K562 (cell line): ENCODE measurements at regions not wholly inside any gene's neighbourhood (a gene's known extent, or its start where the extent isn't known, plus 50 kb on each side); places are given as distances from the start of the nearest gene placed in this dataset.
A peak's percentile ranks its signal among the peaks of the same experiment; 100 is the strongest.

Experiments used
- E2F6 ChIP-seq, 2 experiments: IDR thresholded peaks; 2 replicates each; pipeline ENCODE4 v1.6.1; 2011; ENCODE audit warnings: borderline replicate concordance in 1 of 2, control low read depth in 1 of 2, low read depth in 1 of 2, low read length in 1 of 2, mild to moderate bottlenecking in 1 of 2, mixed read lengths in 1 of 2, moderate library complexity in 1 of 2; ENCODE audit not compliant: insufficient read depth in 1 of 2, insufficient read length in 1 of 2, poor library complexity in 1 of 2, severe bottlenecking in 1 of 2; ENCODE audit errors: extremely low read depth in 1 of 2
- KLF6 ChIP-seq: fragments of 250-450 bp; sonication (Bioruptor Pico); IDR thresholded peaks from 2 replicates; pipeline ENCODE4 v1.4.0; 2020; ENCODE audit warnings: mild to moderate bottlenecking, moderate library complexity, borderline replicate concordance
- MAZ ChIP-seq, 2 experiments: fragments of 450-650 bp in 1 of 2; sonication (generic) in 1 of 2; formaldehyde crosslinking; IDR thresholded peaks in 1 of 2; conservative IDR thresholded peaks in 1 of 2; 2 replicates each; pipeline versions ENCODE4 v1.4.0 to v1.5.0; 2020; ENCODE audit warnings: mild to moderate bottlenecking in 1 of 2, missing genetic modification reagents in 1 of 2
- NFIX ChIP-seq: fragments of 250-450 bp; sonication (Bioruptor Pico); IDR thresholded peaks from 2 replicates; pipeline ENCODE4 v1.4.0; 2020; ENCODE audit warnings: low read depth, mild to moderate bottlenecking, moderate library complexity
- PCBP2 ChIP-seq: fragments of 200-400 bp; formaldehyde crosslinking; IDR thresholded peaks from 2 replicates; pipeline ENCODE4 v1.6.1; 2018; ENCODE audit warnings: low read length, low read depth, mild to moderate bottlenecking, moderate library complexity; ENCODE audit not compliant: poor library complexity, severe bottlenecking
- PHF8 ChIP-seq: fragments of 200-600 bp; sonication (generic); IDR thresholded peaks from 2 replicates; pipeline ENCODE4 v1.6.1; 2012; ENCODE audit warnings: mixed run types, mild to moderate bottlenecking, inconsistent platforms, low read length, moderate library complexity, borderline replicate concordance
- RBFOX2 ChIP-seq: fragments of 200-400 bp; formaldehyde crosslinking; IDR thresholded peaks from 2 replicates; pipeline ENCODE4 v1.6.1; 2017; ENCODE audit warnings: low read depth, mild to moderate bottlenecking, low read length, moderate library complexity
- RREB1 ChIP-seq: fragments of 250-450 bp; sonication (Bioruptor Pico); IDR thresholded peaks from 2 replicates; pipeline ENCODE4 v1.4.0; 2020
- SMARCA5 ChIP-seq: fragments of 450-650 bp; IDR thresholded peaks from 2 replicates; pipeline ENCODE4 v1.6.1; 2016
- THRB ChIP-seq: fragments of 450-650 bp; formaldehyde crosslinking; conservative IDR thresholded peaks from 2 replicates; pipeline ENCODE4 v1.4.0; 2022; ENCODE audit warnings: mild to moderate bottlenecking, missing genetic modification characterization
- XRCC3 ChIP-seq: fragments of 450-650 bp; IDR thresholded peaks from 2 replicates; pipeline ENCODE4 v1.6.1; 2017; ENCODE audit warnings: mild to moderate bottlenecking, moderate library complexity
- ZBTB49 ChIP-seq: sonication (generic); formaldehyde crosslinking; IDR thresholded peaks from 2 replicates; pipeline ENCODE4 v1.8.0; 2022; ENCODE audit warnings: missing genetic modification reagents, mild to moderate bottlenecking, borderline replicate concordance
- ZKSCAN3 ChIP-seq: fragments of 250-450 bp; sonication (Bioruptor Pico); IDR thresholded peaks from 2 replicates; pipeline ENCODE4 v1.4.0; 2020

GRCh38 chr2:176490061-176490861 is 221.0 kb downstream of the MTX2 start (continued):
- TF ChIP-seq RREB1 (CRISPR knock-in tag) (no peak), SMARCA5 (no peak), KLF6 (CRISPR knock-in tag) (no peak), PCBP2 (no peak), NFIX (CRISPR knock-in tag) (no peak), RBFOX2 (0 out of 2 replicates have a peak, but pooled peaks have one; percentile 26), XRCC3 (no peak), ZBTB49 (CRISPR knock-in tag) (no peak), PHF8 (no peak; the same call in 1 of the 2 replicates), THRB (CRISPR knock-in tag) (no peak), ZKSCAN3 (CRISPR knock-in tag) (no peak), MAZ (CRISPR knock-in tag; conservative IDR thresholded peaks at IDR 0.05 in 1 of 2, IDR thresholded peaks at IDR 0.05 in 1 of 2) (peak in 1 of 2 experiments; percentile 59; a peak in 1 of 4 replicates), E2F6 (IDR thresholded peaks at IDR 0.05; ENCODE audit: borderline replicate concordance in 1 of 2, extremely low read depth in 1 of 2, insufficient read depth in 1 of 2, insufficient read length in 1 of 2, low read depth in 1 of 2, low read length in 1 of 2, poor library complexity in 1 of 2, severe bottlenecking in 1 of 2) (peak in 1 of 2 experiments; percentile 47)
